Liver (tissue), 8 donors: ENCODE measurements at regions not wholly inside any gene's neighbourhood (a gene's known extent, or its start where the extent isn't known, plus 50 kb on each side); places are given as distances from the start of the nearest gene placed in this dataset.

ENCODE experiments used
- DNase-seq: peaks from one replicate; pipeline ENCODE4 v3.0.0-alpha.2; 2017; ENCODE audit warnings: low spot score
- H3K27ac ChIP-seq, 2 donors: one replicate each; pipeline ENCODE4 v1.7.0; 2013; ENCODE audit warnings: inconsistent platforms in 2 of 2, low read length in 2 of 2, control low read depth in 1 of 2, low read depth in 1 of 2, mild to moderate bottlenecking in 1 of 2
- H3K27me3 ChIP-seq, 4 donors: one replicate each; pipeline versions ENCODE4 v1.6.1 to v1.7.0; 2013; ENCODE audit warnings: low read length in 3 of 4, inconsistent platforms in 1 of 4, mild to moderate bottlenecking in 1 of 4, moderate library complexity in 1 of 4; ENCODE audit not compliant: control insufficient read depth in 4 of 4, insufficient read depth in 4 of 4
- H3K36me3 ChIP-seq, 4 donors: one replicate each; pipeline versions ENCODE4 v1.6.1 to v1.7.0; 2013; ENCODE audit warnings: low read length in 3 of 4, mild to moderate bottlenecking in 3 of 4, low read depth in 1 of 4, moderate library complexity in 1 of 4; ENCODE audit not compliant: control insufficient read depth in 4 of 4, insufficient read depth in 3 of 4
- H3K4me1 ChIP-seq, 4 donors: one replicate each; pipeline versions ENCODE4 v1.6.1 to v1.7.0; 2013; ENCODE audit warnings: low read length in 3 of 4, mild to moderate bottlenecking in 3 of 4, moderate library complexity in 1 of 4; ENCODE audit not compliant: control insufficient read depth in 4 of 4, insufficient read depth in 4 of 4
- H3K4me3 ChIP-seq, 3 donors: one replicate each; pipeline versions ENCODE4 v1.6.1 to v1.7.0; 2013; ENCODE audit warnings: low read length in 3 of 3, control low read depth in 1 of 3, low read depth in 1 of 3, mild to moderate bottlenecking in 1 of 3
- H3K9ac ChIP-seq, 2 donors: one replicate each; pipeline ENCODE4 v1.7.0; 2013; ENCODE audit warnings: low read length in 2 of 2, mild to moderate bottlenecking in 2 of 2, moderate library complexity in 2 of 2, control low read depth in 1 of 2, low read depth in 1 of 2
- H3K9me3 ChIP-seq, 4 donors: one replicate each; pipeline versions ENCODE4 v1.6.1 to v1.7.0; 2013; ENCODE audit warnings: low read length in 3 of 4; ENCODE audit not compliant: control insufficient read depth in 4 of 4
- EGR1 ChIP-seq, 2 donors: IDR thresholded peaks; 2 replicates each; pipeline ENCODE4 v1.6.1; 2016 to 2018; ENCODE audit warnings: antibody characterized with exemption in 2 of 2, low read depth in 2 of 2
- FOXA1 ChIP-seq: IDR thresholded peaks from 2 replicates; pipeline ENCODE4 v1.6.1; 2016; ENCODE audit warnings: antibody characterized with exemption
- FOXA2 ChIP-seq: IDR thresholded peaks from 2 replicates; pipeline ENCODE4 v1.6.1; 2016; ENCODE audit warnings: antibody characterized with exemption
- GABPA ChIP-seq, 2 donors: IDR thresholded peaks in 1 of 2; conservative IDR thresholded peaks in 1 of 2; 2 replicates each; pipeline ENCODE4 v1.6.1; 2016; ENCODE audit warnings: antibody characterized with exemption in 2 of 2, mild to moderate bottlenecking in 1 of 2, moderate library complexity in 1 of 2
- HNF4A ChIP-seq, 2 donors: conservative IDR thresholded peaks; 2 replicates each; pipeline ENCODE4 v1.6.1; 2016; ENCODE audit warnings: antibody characterized with exemption in 2 of 2, mild to moderate bottlenecking in 2 of 2
- HNF4G ChIP-seq: IDR thresholded peaks from 2 replicates; pipeline ENCODE4 v1.6.1; 2016; ENCODE audit warnings: antibody characterized with exemption
- JUND ChIP-seq, 2 donors: IDR thresholded peaks; 2 replicates each; pipeline ENCODE4 v1.6.1; 2016; ENCODE audit warnings: antibody characterized with exemption in 2 of 2
- NR2F2 ChIP-seq: IDR thresholded peaks from 2 replicates; pipeline ENCODE4 v1.6.1; 2016; ENCODE audit warnings: antibody characterized with exemption
- RAD21 ChIP-seq, 2 donors: IDR thresholded peaks; 2 replicates each; pipeline ENCODE4 v1.6.1; 2016; ENCODE audit warnings: antibody characterized with exemption in 2 of 2, mild to moderate bottlenecking in 2 of 2
- RXRA ChIP-seq, 2 donors: IDR thresholded peaks; 2 replicates each; pipeline ENCODE4 v1.6.1; 2017 to 2018; ENCODE audit warnings: antibody characterized with exemption in 2 of 2, mild to moderate bottlenecking in 1 of 2
- SP1 ChIP-seq: IDR thresholded peaks from 2 replicates; pipeline ENCODE4 v1.6.1; 2018; ENCODE audit warnings: antibody characterized with exemption, mild to moderate bottlenecking
- TAF1 ChIP-seq: conservative IDR thresholded peaks from 2 replicates; pipeline ENCODE4 v1.6.1; 2016; ENCODE audit warnings: antibody characterized with exemption, mild to moderate bottlenecking
- YY1 ChIP-seq: IDR thresholded peaks from 2 replicates; pipeline ENCODE4 v1.6.1; 2016; ENCODE audit warnings: antibody characterized with exemption, mild to moderate bottlenecking
- WGBS: extraction: QIAGEN DNeasy Blood & Tissue Kit; methylation state at CpG from one replicate; pipeline ENCODE4 v1.1.7; 2013; 5-methylcytosine and 5-hydroxymethylcytosine counted together
- TF ChIP-seq, protein P1 (sequence below): IDR thresholded peaks from 2 replicates; pipeline ENCODE4 v1.6.1; 2016; ENCODE audit warnings: antibody characterized with exemption, mild to moderate bottlenecking
- TF ChIP-seq, protein P2 (sequence below): fragments of 150-350 bp; IDR thresholded peaks from 2 replicates; pipeline ENCODE4 v1.5.1; 2017; ENCODE audit warnings: improper control_type of control experiment, low read depth, low read length; ENCODE audit not compliant: missing input control
- TF ChIP-seq, protein P3 (sequence below): IDR thresholded peaks from 2 replicates; pipeline ENCODE4 v1.6.1; 2016; ENCODE audit warnings: antibody characterized with exemption
- TF ChIP-seq, protein P4 (sequence below): IDR thresholded peaks from 2 replicates; pipeline ENCODE4 v1.6.1; 2016; ENCODE audit warnings: antibody characterized with exemption
- TF ChIP-seq, protein P5 (sequence below): IDR thresholded peaks from 2 replicates; pipeline ENCODE4 v1.6.1; 2016; ENCODE audit warnings: antibody characterized with exemption
- donor health status: healthy.
- donor health status: healthy.
- donor health status: healthy.
- donor health status: healthy.
- donor health status: healthy.

DNA sequence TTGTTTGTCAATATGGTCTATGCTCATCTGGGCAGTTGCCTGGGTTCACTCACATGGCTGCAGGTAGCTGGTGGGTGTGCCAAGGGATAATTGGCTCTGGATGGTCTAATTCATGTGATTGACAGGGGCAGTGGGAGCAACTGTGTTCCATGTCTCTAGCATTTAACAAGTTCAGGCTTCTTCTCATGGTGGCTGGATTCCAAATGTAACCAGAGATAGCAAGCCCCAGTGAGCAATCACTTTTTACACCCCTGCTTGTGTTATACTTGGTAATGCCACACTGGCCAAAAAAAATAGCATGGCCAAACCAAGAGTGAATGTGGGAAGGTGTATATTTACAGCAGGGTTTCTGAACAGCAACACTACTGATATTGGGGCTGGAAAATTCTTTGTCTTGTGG lies 89.6 kb upstream of the TNFSF11 start:
- H3K27me3 ChIP-seq = no peaks in the 10 kb centered on the region
- no peak for TF ChIP-seq RXRA (IDR thresholded peaks at IDR 0.05)
- TF ChIP-seq, protein P1, sequence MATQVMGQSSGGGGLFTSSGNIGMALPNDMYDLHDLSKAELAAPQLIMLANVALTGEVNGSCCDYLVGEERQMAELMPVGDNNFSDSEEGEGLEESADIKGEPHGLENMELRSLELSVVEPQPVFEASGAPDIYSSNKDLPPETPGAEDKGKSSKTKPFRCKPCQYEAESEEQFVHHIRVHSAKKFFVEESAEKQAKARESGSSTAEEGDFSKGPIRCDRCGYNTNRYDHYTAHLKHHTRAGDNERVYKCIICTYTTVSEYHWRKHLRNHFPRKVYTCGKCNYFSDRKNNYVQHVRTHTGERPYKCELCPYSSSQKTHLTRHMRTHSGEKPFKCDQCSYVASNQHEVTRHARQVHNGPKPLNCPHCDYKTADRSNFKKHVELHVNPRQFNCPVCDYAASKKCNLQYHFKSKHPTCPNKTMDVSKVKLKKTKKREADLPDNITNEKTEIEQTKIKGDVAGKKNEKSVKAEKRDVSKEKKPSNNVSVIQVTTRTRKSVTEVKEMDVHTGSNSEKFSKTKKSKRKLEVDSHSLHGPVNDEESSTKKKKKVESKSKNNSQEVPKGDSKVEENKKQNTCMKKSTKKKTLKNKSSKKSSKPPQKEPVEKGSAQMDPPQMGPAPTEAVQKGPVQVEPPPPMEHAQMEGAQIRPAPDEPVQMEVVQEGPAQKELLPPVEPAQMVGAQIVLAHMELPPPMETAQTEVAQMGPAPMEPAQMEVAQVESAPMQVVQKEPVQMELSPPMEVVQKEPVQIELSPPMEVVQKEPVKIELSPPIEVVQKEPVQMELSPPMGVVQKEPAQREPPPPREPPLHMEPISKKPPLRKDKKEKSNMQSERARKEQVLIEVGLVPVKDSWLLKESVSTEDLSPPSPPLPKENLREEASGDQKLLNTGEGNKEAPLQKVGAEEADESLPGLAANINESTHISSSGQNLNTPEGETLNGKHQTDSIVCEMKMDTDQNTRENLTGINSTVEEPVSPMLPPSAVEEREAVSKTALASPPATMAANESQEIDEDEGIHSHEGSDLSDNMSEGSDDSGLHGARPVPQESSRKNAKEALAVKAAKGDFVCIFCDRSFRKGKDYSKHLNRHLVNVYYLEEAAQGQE = no peak
- TF ChIP-seq EGR1 (IDR thresholded peaks at IDR 0.05; ENCODE audit: low read depth in 2 of 2) = no peak
- DNase-seq = no peak
- no peak overlapping the region for H3K9ac ChIP-seq
- no peaks in the 10 kb centered on the region for H3K36me3 ChIP-seq
- no peak overlapping the region for H3K27ac ChIP-seq
- no peaks in the 10 kb centered on the region for H3K9me3 ChIP-seq
- no peaks in the 10 kb centered on the region for H3K4me1 ChIP-seq
- no peak overlapping the region for H3K4me3 ChIP-seq

DNA sequence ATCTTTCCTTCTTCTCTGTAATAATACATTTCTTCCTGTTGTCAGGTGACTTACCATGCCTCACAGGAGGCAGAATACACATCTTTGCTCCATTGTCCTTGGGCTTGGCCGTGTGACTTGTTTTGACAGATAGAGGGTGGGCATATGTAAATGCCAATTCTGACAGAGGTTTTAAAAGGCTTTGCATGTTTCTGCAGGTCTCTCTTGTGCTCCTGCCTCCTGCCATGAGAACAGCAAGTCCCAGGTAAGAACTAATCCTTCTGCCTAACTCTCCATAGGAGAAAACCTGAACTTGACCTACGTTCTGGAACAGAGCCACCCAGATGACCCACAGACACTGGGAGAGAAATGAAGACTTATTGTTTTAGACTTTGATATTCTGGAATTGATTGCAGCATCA lies 88.7 kb upstream of the TNFSF11 start:
- 78% methylated on average over 2 of the region's 2 CpGs for WGBS
- no peaks in the 10 kb centered on the region for H3K9me3 ChIP-seq
- no peak overlapping the region for H3K4me3 ChIP-seq
- H3K27me3 ChIP-seq = no peaks in the 10 kb centered on the region
- no peak overlapping the region for H3K9ac ChIP-seq
- H3K4me1 ChIP-seq = no peaks in the 10 kb centered on the region
- no peak for TF ChIP-seq NR2F2
- TF ChIP-seq FOXA2 = no peak
- TF ChIP-seq YY1 = no peak
- TF ChIP-seq EGR1 (IDR thresholded peaks at IDR 0.05; ENCODE audit: low read depth in 2 of 2) = no peak
- TF ChIP-seq, protein P2, sequence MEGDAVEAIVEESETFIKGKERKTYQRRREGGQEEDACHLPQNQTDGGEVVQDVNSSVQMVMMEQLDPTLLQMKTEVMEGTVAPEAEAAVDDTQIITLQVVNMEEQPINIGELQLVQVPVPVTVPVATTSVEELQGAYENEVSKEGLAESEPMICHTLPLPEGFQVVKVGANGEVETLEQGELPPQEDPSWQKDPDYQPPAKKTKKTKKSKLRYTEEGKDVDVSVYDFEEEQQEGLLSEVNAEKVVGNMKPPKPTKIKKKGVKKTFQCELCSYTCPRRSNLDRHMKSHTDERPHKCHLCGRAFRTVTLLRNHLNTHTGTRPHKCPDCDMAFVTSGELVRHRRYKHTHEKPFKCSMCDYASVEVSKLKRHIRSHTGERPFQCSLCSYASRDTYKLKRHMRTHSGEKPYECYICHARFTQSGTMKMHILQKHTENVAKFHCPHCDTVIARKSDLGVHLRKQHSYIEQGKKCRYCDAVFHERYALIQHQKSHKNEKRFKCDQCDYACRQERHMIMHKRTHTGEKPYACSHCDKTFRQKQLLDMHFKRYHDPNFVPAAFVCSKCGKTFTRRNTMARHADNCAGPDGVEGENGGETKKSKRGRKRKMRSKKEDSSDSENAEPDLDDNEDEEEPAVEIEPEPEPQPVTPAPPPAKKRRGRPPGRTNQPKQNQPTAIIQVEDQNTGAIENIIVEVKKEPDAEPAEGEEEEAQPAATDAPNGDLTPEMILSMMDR = no peak
- no peak for TF ChIP-seq HNF4A (conservative IDR thresholded peaks at IDR 0.05)
- no peak for TF ChIP-seq HNF4G
- no peak for TF ChIP-seq SP1
- no peak for TF ChIP-seq JUND (IDR thresholded peaks at IDR 0.05)
- TF ChIP-seq RAD21 (IDR thresholded peaks at IDR 0.05) = no peak
- TF ChIP-seq, protein P3, sequence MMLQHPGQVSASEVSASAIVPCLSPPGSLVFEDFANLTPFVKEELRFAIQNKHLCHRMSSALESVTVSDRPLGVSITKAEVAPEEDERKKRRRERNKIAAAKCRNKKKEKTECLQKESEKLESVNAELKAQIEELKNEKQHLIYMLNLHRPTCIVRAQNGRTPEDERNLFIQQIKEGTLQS = no peak
- TF ChIP-seq RXRA (IDR thresholded peaks at IDR 0.05) = no peak
- TF ChIP-seq TAF1 = no peak
- TF ChIP-seq, protein P1 = no peak
- TF ChIP-seq, protein P4, sequence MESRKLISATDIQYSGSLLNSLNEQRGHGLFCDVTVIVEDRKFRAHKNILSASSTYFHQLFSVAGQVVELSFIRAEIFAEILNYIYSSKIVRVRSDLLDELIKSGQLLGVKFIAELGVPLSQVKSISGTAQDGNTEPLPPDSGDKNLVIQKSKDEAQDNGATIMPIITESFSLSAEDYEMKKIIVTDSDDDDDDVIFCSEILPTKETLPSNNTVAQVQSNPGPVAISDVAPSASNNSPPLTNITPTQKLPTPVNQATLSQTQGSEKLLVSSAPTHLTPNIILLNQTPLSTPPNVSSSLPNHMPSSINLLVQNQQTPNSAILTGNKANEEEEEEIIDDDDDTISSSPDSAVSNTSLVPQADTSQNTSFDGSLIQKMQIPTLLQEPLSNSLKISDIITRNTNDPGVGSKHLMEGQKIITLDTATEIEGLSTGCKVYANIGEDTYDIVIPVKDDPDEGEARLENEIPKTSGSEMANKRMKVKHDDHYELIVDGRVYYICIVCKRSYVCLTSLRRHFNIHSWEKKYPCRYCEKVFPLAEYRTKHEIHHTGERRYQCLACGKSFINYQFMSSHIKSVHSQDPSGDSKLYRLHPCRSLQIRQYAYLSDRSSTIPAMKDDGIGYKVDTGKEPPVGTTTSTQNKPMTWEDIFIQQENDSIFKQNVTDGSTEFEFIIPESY = no peak
- TF ChIP-seq GABPA (IDR thresholded peaks at IDR 0.05 in 1 of 2, conservative IDR thresholded peaks at IDR 0.05 in 1 of 2) = no peak
- TF ChIP-seq, protein P5, sequence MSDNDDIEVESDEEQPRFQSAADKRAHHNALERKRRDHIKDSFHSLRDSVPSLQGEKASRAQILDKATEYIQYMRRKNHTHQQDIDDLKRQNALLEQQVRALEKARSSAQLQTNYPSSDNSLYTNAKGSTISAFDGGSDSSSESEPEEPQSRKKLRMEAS = no peak
- no peak for TF ChIP-seq FOXA1
- H3K36me3 ChIP-seq = no peaks in the 10 kb centered on the region
- DNase-seq = no peak
- no peak overlapping the region for H3K27ac ChIP-seq
